ENCODE measurements at regions not wholly inside any gene's neighbourhood (a gene's known extent, or its start where the extent isn't known, plus 50 kb on each side); places are given as distances from the start of the nearest gene placed in this dataset.

DNA sequence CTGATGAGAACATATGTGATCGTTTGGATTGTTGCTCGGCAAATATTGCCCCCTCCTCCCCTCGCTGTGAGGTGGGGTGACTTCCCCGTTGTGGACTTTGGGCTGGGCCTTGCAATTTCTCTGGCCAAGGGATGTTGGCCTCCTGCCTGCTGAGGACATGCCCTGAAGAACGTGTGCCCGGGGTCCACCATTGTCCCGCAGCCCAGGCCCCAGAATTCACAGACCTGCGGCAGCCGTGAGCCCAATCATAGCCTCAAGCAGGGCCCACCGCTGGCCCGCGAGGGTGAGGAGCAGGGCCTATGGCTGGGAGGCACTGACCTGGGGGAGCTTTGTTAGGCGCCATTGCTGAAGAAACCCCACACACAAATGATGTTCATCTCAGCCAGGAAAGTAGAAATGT lies 58.3 kb upstream of the ACTRT2 start:
- DNase-seq (no peak), ATAC-seq (ENCODE audit: low read depth) (no peak)
- Mint-ChIP-seq H3K4me3 (no peak overlapping the region), H3K9me3 (no peaks in the 10 kb centered on the region), H3K27me3 (no peaks in the 10 kb centered on the region), H3K27ac (no peak overlapping the region), H3K4me1 (no peaks in the 10 kb centered on the region), H3K36me3 (ENCODE audit: low read depth) (no peaks in the 10 kb centered on the region)
- intact Hi-C loops (cut with micrococcal nuclease): no loop called here
- ChIA-PET CTCF (no interaction called here), POLR2A (no interaction called here)
- TF ChIP-seq, protein P1, sequence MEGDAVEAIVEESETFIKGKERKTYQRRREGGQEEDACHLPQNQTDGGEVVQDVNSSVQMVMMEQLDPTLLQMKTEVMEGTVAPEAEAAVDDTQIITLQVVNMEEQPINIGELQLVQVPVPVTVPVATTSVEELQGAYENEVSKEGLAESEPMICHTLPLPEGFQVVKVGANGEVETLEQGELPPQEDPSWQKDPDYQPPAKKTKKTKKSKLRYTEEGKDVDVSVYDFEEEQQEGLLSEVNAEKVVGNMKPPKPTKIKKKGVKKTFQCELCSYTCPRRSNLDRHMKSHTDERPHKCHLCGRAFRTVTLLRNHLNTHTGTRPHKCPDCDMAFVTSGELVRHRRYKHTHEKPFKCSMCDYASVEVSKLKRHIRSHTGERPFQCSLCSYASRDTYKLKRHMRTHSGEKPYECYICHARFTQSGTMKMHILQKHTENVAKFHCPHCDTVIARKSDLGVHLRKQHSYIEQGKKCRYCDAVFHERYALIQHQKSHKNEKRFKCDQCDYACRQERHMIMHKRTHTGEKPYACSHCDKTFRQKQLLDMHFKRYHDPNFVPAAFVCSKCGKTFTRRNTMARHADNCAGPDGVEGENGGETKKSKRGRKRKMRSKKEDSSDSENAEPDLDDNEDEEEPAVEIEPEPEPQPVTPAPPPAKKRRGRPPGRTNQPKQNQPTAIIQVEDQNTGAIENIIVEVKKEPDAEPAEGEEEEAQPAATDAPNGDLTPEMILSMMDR (IDR thresholded peaks at IDR 0.05): no peak

DNA sequence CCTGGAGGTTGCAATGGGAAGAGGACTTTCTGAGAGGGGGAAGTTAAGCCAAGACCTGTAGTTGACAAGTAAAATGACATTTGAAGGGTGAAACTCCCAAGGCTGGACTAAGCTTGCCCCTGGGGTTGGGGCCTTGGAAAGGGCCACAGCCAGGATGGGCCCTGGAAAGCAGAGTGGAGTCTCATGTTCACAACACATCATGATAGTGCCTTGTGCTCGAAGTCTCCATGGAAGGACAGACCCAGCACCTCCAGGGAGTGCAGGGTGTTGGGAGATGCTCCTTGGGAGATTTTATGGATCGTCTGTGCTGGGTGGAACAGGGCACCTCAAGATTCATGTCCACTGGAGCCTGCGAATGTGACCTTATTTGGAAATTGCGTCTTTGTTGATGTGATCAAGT lies 55.6 kb upstream of the ACTRT2 start:
- Mint-ChIP-seq H3K27me3 (no peaks in the 10 kb centered on the region), H3K36me3 (ENCODE audit: low read depth) (no peaks in the 10 kb centered on the region), H3K4me1 (no peaks in the 10 kb centered on the region), H3K27ac (no peak overlapping the region), H3K4me3 (no peak overlapping the region), H3K9me3 (no peaks in the 10 kb centered on the region)
- TF ChIP-seq, protein P1 (IDR thresholded peaks at IDR 0.05): no peak
- CTCF ChIA-PET: no interaction called here
- DNase-seq: no peak
- POLR2A ChIA-PET: no interaction called here
- ATAC-seq (ENCODE audit: low read depth): no peak
- intact Hi-C loops (cut with micrococcal nuclease): no loop called here

DNA sequence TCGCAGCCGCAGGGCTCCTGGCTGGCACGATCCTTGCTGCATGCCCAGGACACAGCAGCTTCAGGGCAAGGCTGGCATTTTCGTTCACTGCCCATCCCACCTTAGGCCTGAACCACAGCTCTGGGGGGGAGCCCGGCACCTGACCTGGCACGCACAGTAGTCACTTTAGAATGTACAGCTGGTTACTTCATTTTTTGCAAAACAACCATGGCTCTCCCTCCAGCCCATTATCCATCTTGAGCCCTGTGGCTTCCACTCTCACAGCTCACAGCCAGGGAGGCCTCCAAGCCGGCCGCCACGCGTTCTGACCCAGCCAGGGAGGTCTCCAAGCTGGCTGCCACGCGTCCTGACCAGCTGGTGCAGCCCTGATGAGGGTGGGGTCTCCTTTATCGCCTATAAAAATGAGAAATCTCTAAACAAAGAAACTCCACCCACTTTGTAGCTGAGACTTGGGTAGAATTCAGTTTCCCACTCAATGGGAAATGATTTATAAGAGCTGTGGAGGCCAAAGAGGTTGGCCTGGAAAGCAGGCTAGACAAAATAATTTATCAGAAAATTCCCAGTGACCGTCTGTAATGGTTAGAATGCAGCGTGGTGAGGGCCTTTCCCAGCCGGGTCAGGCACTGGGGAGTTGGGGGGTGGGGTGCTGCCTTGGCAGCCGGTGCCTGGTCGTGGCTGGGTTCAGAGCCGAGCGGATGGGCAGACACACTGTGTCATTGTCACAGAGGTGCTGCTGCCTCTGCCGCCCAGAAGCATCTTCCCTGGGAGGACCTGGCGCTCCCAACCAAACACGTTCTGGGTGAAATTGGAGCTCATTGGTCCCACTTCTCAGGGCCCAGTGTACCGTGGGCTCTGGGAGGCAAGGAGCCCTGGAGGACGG lies 54.6 kb upstream of the ACTRT2 start:
- intact Hi-C loops (cut with micrococcal nuclease): no loop called here
- ATAC-seq (ENCODE audit: low read depth) (no peak), DNase-seq (no peak)
- ChIA-PET POLR2A (no interaction called here), CTCF (no interaction called here)
- Mint-ChIP-seq H3K27ac (no peak overlapping the region), H3K4me1 (no peaks in the 10 kb centered on the region), H3K9me3 (no peaks in the 10 kb centered on the region), H3K36me3 (ENCODE audit: low read depth) (no peaks in the 10 kb centered on the region), H3K27me3 (no peaks in the 10 kb centered on the region), H3K4me3 (no peak overlapping the region)
- TF ChIP-seq, protein P1 (IDR thresholded peaks at IDR 0.05): no peak

DNA sequence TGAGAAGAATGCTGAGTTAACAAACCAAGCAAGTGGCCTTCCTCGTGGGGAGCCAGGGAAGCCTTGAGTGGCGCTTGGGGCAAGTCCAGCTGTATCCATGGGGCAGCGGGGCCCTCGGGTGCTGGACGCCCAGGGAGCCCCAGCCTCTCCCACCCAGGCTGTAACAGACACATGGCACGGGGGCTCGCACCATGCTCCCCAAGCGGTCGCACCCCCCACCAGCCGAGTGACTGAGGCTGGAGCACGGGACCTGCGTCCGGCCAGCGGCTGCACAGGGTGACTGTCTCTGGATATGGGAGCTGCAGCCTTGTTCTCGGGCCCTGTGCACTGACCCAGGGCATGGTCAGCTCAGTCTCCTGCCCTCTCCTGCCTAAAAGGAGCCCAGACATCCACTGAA lies 53.9 kb upstream of the ACTRT2 start:
- ChIA-PET CTCF (no interaction called here), POLR2A (no interaction called here)
- Mint-ChIP-seq H3K27me3 (no peaks in the 10 kb centered on the region), H3K4me1 (no peaks in the 10 kb centered on the region), H3K4me3 (no peak overlapping the region), H3K27ac (no peak overlapping the region), H3K9me3 (no peaks in the 10 kb centered on the region), H3K36me3 (ENCODE audit: low read depth) (no peaks in the 10 kb centered on the region)
- TF ChIP-seq, protein P1 (IDR thresholded peaks at IDR 0.05): no peak
- intact Hi-C loops (cut with micrococcal nuclease): no loop called here
- DNase-seq (no peak), ATAC-seq (ENCODE audit: low read depth) (no peak)

GRCh38 chr1:2967881-2968280 lies 53.4 kb upstream of the ACTRT2 start:
- peaks cover 2% of the 10 kb centered on the region for H3K4me1 Mint-ChIP-seq
- TF ChIP-seq, protein P1 (IDR thresholded peaks at IDR 0.05): no peak
- ChIA-PET POLR2A (no interaction called here), CTCF (no interaction called here)
- no peak for DNase-seq
- no peaks in the 10 kb centered on the region for H3K9me3 Mint-ChIP-seq
- no peaks in the 10 kb centered on the region for H3K36me3 Mint-ChIP-seq (ENCODE audit: low read depth)
- no peak overlapping the region for H3K27ac Mint-ChIP-seq
- intact Hi-C loops (cut with micrococcal nuclease): no loop called here
- no peak overlapping the region for H3K4me3 Mint-ChIP-seq
- H3K27me3 Mint-ChIP-seq: no peaks in the 10 kb centered on the region
- ATAC-seq (ENCODE audit: low read depth): no peak

Measured in activated B cell treated with CpG ODN at 0.5 μM for 24 hours (primary cell).